ENCODE measurements at regions not wholly inside any gene's neighbourhood (a gene's known extent, or its start where the extent isn't known, plus 50 kb on each side); places are given as distances from the start of the nearest gene placed in this dataset.

- no peak for DNase-seq (ENCODE audit: low read depth in 2 of 2)
Observed at GRCh38 chr14:32022525-32022924, 54.6 kb upstream of the ARHGAP5 start.

GRCh38 chr14:32022938-32023466 lies 54.1 kb upstream of the ARHGAP5 start:
- no peak for DNase-seq (ENCODE audit: low read depth in 2 of 2)

DNA sequence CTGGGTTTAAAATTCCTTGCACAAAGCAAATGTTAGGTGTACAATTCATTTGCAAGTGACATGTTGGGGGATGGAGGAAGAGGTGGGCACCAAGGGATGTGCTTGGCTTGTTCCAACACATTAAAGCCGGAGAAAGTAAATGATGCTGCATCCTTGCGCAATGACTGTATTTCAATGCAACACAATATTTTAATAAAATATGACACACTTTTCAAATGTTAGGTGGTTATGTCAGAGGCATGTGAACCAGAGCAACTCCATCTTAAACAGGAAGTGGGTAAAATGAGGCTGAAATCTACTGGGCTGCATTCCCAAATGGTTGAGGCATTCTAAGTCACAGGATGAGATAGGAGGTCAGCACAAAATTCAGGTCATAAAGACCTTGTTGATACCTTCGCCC lies 53.6 kb upstream of the ARHGAP5 start:
- DNase-seq (ENCODE audit: low read depth in 2 of 2), result no peak

DNA sequence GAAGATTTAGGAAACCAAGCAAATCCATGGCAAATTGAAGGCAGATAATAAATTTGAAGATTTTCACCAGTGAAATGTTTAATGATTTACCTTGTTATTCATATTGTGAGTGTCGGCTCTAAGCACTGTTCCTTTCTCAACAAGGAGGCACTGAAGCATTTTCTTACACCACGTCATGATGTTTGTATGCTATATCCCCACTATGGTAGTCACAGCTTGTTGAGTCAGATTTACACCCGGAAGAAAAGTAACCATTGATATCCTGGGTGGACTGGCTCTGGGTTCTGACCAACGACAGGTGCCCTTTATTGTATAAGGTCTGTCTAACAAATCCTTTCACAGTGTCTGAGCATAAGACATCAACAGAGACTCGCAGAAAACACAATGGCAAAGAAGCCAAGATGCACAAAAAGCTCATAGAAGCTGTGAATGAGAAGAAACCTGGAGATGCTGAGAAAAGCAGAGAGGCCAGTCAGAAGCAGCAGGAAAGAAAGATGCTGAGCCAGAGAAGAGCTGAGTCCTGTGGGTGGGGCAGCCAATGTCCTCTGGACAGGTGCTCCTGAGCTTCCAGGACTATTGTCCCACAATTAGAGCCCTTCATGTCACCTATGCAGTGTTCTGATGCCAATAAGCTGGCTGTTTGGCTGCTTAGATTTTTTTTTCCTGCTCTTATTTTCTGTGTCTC lies 49.7 kb upstream of the ARHGAP5 start:
- no peak for DNase-seq (ENCODE audit: low read depth in 2 of 2)
